GM18508 (cell line): ENCODE measurements at regions not wholly inside any gene's neighbourhood (a gene's known extent, or its start where the extent isn't known, plus 50 kb on each side); places are given as distances from the start of the nearest gene placed in this dataset.

Experiments used
- ATAC-seq: cut with Tn5 transposase; IDR thresholded peaks from one replicate; pipeline ENCODE4 v1.9.1; 2021; ENCODE audit warnings: moderate number of reproducible peaks; ENCODE audit not compliant: insufficient read depth, unreplicated experiment

GRCh38 chr13:102940143-102940542 lies 94.3 kb downstream of the ERCC5 start:
- no peak for ATAC-seq

DNA sequence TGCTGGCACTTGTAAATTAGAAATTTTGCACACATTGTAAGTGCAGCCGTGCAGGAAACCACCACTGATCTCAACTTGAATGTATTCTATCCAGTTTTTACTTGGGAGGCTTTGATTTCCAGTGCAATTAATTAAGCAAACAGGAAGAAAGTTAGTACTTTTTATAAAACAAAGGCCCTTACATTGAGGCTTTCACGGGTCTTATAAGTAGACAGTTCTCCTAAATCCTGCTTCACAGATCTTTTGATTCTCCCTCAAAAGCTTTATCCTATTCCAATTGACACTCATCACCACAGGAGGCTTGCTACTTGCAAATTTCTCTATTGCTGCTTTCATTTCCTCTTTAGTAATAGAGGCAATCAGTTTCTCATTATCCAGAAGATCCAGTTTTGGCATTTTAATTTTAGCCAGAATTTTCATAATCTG lies 90.1 kb downstream of the ERCC5 start:
- ATAC-seq = peak; percentile 63

- no peak for ATAC-seq
These were observed 87.7 kb downstream of the ERCC5 start for GRCh38 chr13:102933523-102933922.

GRCh38 chr13:102933122-102933521 lies 87.3 kb downstream of the ERCC5 start:
- ATAC-seq = no peak

DNA sequence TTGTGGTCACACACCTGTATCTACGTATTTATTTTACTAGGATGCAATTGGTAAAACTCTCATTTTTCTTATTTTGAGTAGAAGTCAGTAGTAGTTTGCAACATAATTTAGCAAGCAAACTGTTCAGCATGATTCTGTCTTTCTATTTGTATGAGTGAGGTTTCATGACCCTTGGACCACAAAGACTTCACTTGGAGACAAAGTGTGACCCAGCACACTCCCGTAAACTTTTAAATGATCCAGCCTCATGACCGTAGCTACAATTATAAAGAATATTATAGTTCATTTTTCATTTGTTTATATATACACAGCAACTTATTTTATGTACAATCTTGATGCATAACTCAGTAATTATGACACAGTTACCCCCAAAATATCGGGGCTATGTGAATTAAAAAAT lies 86.5 kb downstream of the ERCC5 start:
- ATAC-seq = no peak

DNA sequence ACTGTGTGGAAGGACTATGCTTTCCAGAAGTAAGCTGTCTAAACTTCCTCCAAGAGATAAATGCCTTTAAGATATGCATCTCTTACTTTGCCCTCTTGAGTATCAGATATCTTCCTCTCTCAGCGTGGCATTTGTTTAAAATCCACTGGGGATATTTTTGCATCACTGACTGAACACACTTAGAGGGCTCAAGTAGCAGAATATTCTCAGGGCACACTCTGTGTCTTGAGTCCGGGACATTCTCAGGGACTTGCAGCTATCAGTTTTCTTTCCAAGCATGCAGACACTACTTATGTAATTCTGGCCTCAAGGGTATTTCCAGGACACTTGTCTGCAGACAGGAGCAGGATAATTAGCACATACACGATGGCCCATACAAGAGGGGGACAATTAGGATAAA lies 84.7 kb downstream of the ERCC5 start:
- no peak for ATAC-seq

DNA sequence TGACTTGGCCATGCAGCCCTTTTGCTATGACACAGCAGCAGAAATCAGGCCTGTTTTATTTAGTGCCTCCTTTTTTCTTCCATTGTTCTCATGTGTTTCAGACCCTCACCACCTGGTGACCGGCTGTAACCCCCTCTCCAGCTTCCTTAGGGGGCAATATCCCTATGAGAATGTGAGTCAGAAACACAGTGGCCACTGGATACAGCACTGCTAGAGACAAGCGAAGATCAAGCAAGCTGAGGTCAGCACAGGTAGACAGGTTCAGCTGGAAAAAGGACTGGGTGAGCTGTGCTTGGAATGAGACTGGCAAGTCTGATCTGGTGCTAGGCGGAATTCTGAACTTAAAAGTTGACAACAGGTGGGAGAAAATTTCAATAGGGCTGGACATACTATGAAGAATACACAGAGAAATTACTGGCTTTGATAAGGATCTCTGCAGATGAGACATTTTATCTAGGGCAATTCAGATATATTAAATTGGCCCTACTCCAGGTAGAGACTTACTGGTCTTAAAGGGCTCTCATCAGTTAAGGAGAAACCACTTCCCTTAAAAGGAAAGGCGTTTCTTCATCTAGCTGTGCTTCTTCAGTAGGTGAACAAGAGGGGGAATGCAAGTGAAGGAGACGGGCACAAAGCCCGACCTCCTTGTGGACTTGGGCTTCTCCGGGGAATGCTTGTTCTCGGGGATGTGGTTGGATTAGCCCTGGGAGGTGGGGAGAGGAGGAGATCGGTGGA lies 83.3 kb downstream of the ERCC5 start:
- no peak for ATAC-seq
